ENCODE measurements at regions not wholly inside any gene's neighbourhood (a gene's known extent, or its start where the extent isn't known, plus 50 kb on each side); places are given as distances from the start of the nearest gene placed in this dataset.

GRCh38 chr2:5315041-5315440 lies 377.1 kb upstream of the SOX11 start:
- TF ChIP-seq, protein P1, sequence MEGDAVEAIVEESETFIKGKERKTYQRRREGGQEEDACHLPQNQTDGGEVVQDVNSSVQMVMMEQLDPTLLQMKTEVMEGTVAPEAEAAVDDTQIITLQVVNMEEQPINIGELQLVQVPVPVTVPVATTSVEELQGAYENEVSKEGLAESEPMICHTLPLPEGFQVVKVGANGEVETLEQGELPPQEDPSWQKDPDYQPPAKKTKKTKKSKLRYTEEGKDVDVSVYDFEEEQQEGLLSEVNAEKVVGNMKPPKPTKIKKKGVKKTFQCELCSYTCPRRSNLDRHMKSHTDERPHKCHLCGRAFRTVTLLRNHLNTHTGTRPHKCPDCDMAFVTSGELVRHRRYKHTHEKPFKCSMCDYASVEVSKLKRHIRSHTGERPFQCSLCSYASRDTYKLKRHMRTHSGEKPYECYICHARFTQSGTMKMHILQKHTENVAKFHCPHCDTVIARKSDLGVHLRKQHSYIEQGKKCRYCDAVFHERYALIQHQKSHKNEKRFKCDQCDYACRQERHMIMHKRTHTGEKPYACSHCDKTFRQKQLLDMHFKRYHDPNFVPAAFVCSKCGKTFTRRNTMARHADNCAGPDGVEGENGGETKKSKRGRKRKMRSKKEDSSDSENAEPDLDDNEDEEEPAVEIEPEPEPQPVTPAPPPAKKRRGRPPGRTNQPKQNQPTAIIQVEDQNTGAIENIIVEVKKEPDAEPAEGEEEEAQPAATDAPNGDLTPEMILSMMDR (IDR thresholded peaks at IDR 0.05; ENCODE audit: borderline replicate concordance, extremely low read depth, low read length, poor library complexity, severe bottlenecking) = no peak
- no peak for TF ChIP-seq EZH2 (IDR thresholded peaks at IDR 0.05; ENCODE audit: borderline replicate concordance, low read depth, low read length, severe bottlenecking)
- Histone ChIP-seq H3K79me2 (ENCODE audit: insufficient read depth, low read length) (no peaks in the 10 kb centered on the region), H4K20me1 (ENCODE audit: insufficient read depth, low read length) (no peaks in the 10 kb centered on the region), H3K4me1 (ENCODE audit: insufficient read depth, low read length) (no peaks in the 10 kb centered on the region), H3K27ac (ENCODE audit: low read length) (no peak overlapping the region), H3K9me3 (ENCODE audit: insufficient read depth, low read length, severe bottlenecking) (no peaks in the 10 kb centered on the region), H3K9ac (ENCODE audit: low read depth, low read length) (no peak overlapping the region), H3K27me3 (ENCODE audit: insufficient read depth, low read length, poor library complexity) (no peaks in the 10 kb centered on the region), H2AFZ (ENCODE audit: low read depth, low read length) (no peak overlapping the region), H3K36me3 (ENCODE audit: insufficient read depth, low read length) (no peaks in the 10 kb centered on the region), H3K4me3 (ENCODE audit: low read depth in 1 of 2, low read length in 2 of 2) (no peak overlapping the region), H3K4me2 (ENCODE audit: insufficient read depth, low read length) (no peak overlapping the region)
- no peak for DNase-seq
- ATAC-seq (ENCODE audit: insufficient read depth, low read depth) = no peak

DNA sequence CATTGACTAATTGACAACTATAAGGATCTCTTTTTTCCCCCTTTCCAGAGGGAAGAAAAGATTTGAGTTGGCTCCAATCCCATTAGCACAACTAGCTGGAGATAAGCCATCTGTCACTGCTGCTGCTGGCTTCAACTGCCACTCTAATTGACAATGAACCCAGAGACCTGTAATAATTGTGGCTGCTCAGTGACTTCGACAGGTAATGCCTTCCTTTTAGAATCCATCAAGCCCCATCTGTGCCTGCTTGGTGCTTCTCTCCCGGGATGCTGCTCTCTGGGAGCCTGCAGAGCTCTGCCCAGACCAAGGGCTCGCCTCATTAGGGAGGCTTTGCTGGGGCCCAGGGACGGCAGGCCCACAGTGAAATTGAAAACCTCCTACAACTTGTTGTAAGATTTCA lies 376.7 kb upstream of the SOX11 start:
- no peak for ATAC-seq (ENCODE audit: insufficient read depth, low read depth)
- Histone ChIP-seq H3K4me2 (ENCODE audit: insufficient read depth, low read length) (no peak overlapping the region), H3K9me3 (ENCODE audit: insufficient read depth, low read length, severe bottlenecking) (no peaks in the 10 kb centered on the region), H4K20me1 (ENCODE audit: insufficient read depth, low read length) (no peaks in the 10 kb centered on the region), H3K9ac (ENCODE audit: low read depth, low read length) (no peak overlapping the region), H2AFZ (ENCODE audit: low read depth, low read length) (no peak overlapping the region), H3K4me1 (ENCODE audit: insufficient read depth, low read length) (no peaks in the 10 kb centered on the region), H3K79me2 (ENCODE audit: insufficient read depth, low read length) (no peaks in the 10 kb centered on the region), H3K36me3 (ENCODE audit: insufficient read depth, low read length) (no peaks in the 10 kb centered on the region), H3K4me3 (ENCODE audit: low read depth in 1 of 2, low read length in 2 of 2) (no peak overlapping the region), H3K27me3 (ENCODE audit: insufficient read depth, low read length, poor library complexity) (no peaks in the 10 kb centered on the region), H3K27ac (ENCODE audit: low read length) (no peak overlapping the region)
- no peak for DNase-seq
- TF ChIP-seq, protein P1 (IDR thresholded peaks at IDR 0.05; ENCODE audit: borderline replicate concordance, extremely low read depth, low read length, poor library complexity, severe bottlenecking) = no peak
- no peak for TF ChIP-seq EZH2 (IDR thresholded peaks at IDR 0.05; ENCODE audit: borderline replicate concordance, low read depth, low read length, severe bottlenecking)

- no peaks in the 10 kb centered on the region for H3K36me3 ChIP-seq (ENCODE audit: insufficient read depth, low read length)
- no peaks in the 10 kb centered on the region for H3K4me1 ChIP-seq (ENCODE audit: insufficient read depth, low read length)
- no peak overlapping the region for H3K9ac ChIP-seq (ENCODE audit: low read depth, low read length)
- H3K27ac ChIP-seq (ENCODE audit: low read length) = no peak overlapping the region
- no peak overlapping the region for H3K4me3 ChIP-seq (ENCODE audit: low read depth in 1 of 2, low read length in 2 of 2)
- no peaks in the 10 kb centered on the region for H3K9me3 ChIP-seq (ENCODE audit: insufficient read depth, low read length, severe bottlenecking)
- H4K20me1 ChIP-seq (ENCODE audit: insufficient read depth, low read length) = no peaks in the 10 kb centered on the region
- ATAC-seq (ENCODE audit: insufficient read depth, low read depth) = no peak
- H3K27me3 ChIP-seq (ENCODE audit: insufficient read depth, low read length, poor library complexity) = no peaks in the 10 kb centered on the region
- TF ChIP-seq, protein P1 (IDR thresholded peaks at IDR 0.05; ENCODE audit: borderline replicate concordance, extremely low read depth, low read length, poor library complexity, severe bottlenecking) = no peak
- TF ChIP-seq EZH2 (IDR thresholded peaks at IDR 0.05; ENCODE audit: borderline replicate concordance, low read depth, low read length, severe bottlenecking) = no peak
- H3K4me2 ChIP-seq (ENCODE audit: insufficient read depth, low read length) = no peak overlapping the region
- H3K79me2 ChIP-seq (ENCODE audit: insufficient read depth, low read length) = no peaks in the 10 kb centered on the region
- no peak for DNase-seq
- no peak overlapping the region for H2AFZ ChIP-seq (ENCODE audit: low read depth, low read length)
Measured at GRCh38 chr2:5316001-5316490, 376.1 kb upstream of the SOX11 start.

DNA sequence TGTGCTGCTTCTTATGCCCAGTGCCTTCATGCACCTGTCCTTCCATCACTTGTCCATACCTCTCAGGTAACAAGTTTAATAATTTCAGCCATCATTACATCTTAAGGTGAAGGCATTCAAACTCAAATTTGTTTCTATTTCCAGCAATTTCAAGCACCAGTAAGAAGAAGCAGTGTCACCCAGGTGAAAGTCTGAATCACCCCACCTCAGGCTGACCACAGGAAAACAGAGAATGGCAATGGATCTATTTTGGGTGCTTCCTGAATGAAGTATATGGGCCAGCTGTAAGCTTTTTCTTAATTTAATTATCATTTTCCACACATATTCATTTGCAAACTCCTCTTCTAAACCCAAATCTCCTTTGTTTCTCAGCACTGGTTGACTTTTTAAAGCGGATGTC lies 372.7 kb upstream of the SOX11 start:
- no peak overlapping the region for H2AFZ ChIP-seq (ENCODE audit: low read depth, low read length)
- no peaks in the 10 kb centered on the region for H3K27me3 ChIP-seq (ENCODE audit: insufficient read depth, low read length, poor library complexity)
- H3K4me2 ChIP-seq (ENCODE audit: insufficient read depth, low read length) = no peak overlapping the region
- TF ChIP-seq, protein P1 (IDR thresholded peaks at IDR 0.05; ENCODE audit: borderline replicate concordance, extremely low read depth, low read length, poor library complexity, severe bottlenecking) = no peak
- TF ChIP-seq EZH2 (IDR thresholded peaks at IDR 0.05; ENCODE audit: borderline replicate concordance, low read depth, low read length, severe bottlenecking) = no peak
- ATAC-seq (ENCODE audit: insufficient read depth, low read depth) = no peak
- no peaks in the 10 kb centered on the region for H3K79me2 ChIP-seq (ENCODE audit: insufficient read depth, low read length)
- no peaks in the 10 kb centered on the region for H3K4me1 ChIP-seq (ENCODE audit: insufficient read depth, low read length)
- no peak overlapping the region for H3K27ac ChIP-seq (ENCODE audit: low read length)
- H3K9me3 ChIP-seq (ENCODE audit: insufficient read depth, low read length, severe bottlenecking) = no peaks in the 10 kb centered on the region
- H3K9ac ChIP-seq (ENCODE audit: low read depth, low read length) = no peak overlapping the region
- H4K20me1 ChIP-seq (ENCODE audit: insufficient read depth, low read length) = no peaks in the 10 kb centered on the region
- no peak for DNase-seq
- H3K36me3 ChIP-seq (ENCODE audit: insufficient read depth, low read length) = no peaks in the 10 kb centered on the region
- no peak overlapping the region for H3K4me3 ChIP-seq (ENCODE audit: low read depth in 1 of 2, low read length in 2 of 2)

Measured in DND-41 (cell line).